IPS DF 4.7 (cell line): ENCODE measurements at regions not wholly inside any gene's neighbourhood (a gene's known extent, or its start where the extent isn't known, plus 50 kb on each side); places are given as distances from the start of the nearest gene placed in this dataset.

ENCODE experiments used
- DNase-seq: peaks from one replicate; pipeline ENCODE4 v3.0.0-alpha.2; 2013; ENCODE audit warnings: low spot score; ENCODE audit errors: extremely low read depth

DNA sequence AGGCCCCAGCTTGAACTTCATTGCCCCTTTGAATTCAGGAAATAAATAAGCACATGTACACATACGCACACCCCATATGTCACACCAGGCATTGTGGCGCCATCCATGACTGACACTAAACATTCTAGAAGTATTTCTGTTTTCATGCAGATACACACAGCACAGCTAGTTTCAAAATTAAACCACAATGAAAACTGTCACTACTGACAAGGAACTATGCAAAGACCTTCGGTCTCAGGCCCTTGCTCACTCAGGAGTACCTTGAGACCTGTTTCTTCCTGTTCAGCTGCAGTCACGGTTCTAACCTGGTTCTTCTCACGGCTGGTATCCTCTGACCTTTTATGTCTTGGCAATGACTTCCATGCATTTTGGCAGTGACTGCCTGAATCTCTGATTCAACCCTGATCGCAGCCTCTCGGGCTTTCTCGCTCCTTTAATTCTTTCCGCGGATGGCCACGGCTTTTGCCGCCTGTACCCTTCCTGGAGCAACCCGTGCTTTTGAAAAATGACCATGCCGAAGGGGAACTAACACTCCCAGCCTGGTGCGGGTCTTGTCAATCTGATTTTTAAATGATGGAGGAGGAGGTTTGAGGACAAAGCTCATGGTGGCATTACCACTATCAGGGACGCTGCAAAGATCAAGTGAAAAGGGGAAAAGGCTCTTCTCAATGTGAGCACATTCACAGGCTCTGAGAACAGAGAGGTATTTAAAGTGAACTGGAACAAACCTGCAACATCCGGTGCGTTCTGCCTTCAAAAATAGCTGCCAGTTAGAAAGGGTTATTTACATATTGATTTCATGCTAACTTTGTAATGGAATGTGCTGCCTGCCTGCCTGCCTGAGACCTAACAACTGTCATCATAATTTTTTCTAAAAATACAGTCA lies 384.6 kb downstream of the RRAGC start:
- DNase-seq = no peak

DNA sequence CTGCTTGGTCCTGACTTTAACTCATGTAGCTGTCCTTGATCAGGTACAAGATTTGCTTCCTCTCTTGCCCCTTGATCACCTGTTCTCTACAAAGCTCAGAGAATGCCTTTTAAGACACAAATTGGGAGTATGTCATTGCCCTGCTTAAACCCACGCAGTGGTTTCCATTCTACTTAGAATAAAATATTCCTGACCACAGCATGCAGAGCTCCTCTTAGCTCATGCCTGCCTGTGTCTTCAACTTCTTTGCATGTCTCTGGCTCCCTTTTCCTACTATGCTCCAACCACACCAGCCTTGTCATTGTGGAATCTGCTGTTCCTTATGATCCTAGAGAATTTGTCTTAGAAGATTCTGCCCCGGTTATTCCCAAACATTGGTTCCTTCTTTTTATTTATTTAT lies 393.1 kb downstream of the RRAGC start:
- DNase-seq = no peak

DNA sequence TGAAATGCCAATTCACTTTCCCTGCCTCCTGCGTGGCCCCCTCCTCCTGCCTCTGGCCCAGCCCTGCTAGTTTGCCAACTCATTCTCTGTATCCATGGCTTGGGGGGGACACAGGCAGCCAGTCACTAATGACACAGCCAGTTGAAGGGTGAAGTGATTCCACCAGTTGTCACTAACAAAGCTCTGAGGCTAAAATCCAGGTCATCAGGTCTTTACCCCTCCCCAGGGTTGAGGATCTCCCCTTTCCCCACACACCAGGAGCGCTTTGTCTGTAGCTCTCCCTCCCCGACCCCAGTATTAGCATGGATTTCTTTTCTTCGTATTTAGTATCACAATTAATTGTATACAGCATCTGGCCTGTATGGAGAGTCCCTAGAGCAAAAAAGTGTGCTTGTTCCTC lies 394.1 kb downstream of the RRAGC start:
- no peak for DNase-seq

DNA sequence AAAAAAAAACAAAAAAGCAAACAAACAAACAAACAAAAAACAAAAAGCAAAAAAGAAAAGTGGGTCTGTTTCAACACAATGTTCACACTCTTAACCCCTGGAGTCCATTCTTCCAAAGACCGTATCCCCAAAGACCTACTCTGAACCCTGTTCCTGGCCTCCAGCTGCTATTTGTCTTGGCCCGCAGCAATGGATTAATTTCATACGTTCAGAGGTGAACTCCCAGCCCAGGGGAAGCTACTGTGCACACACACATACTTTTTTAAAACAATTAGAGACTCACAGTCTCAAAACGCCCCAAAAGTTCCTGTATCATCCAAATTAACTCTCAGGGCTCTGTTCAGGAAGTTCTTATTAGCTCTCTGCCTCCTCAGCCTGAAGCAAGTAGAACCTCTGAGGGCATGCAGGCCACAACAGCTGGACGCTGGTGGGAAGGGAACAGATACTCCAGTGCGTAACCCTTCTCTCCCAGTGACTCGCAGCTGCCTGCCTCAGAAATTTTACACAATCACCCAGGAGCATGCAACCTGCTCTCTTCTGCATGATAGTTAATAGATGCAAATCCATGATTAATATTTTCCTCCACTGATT lies 395.4 kb downstream of the RRAGC start:
- no peak for DNase-seq

DNA sequence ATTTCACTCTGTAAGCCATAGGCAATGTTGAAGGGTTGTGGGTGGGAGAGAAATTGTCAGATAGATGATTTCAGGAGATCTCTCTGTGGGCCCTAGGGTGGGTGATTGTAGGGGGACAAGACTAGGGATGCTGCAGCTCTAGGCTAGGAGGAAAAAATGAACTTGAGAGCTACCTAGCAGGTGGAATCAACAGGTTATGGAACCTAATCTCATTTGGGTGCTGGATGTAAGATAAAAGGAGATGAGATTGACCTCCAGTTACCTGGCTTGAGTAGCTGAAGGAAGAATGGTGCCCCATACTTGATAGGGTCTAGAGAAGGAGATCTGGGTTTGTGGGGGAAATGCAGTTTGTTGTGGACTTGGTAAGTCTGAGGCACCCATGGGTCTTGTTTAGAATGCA lies 396.5 kb downstream of the RRAGC start:
- DNase-seq = no peak

DNA sequence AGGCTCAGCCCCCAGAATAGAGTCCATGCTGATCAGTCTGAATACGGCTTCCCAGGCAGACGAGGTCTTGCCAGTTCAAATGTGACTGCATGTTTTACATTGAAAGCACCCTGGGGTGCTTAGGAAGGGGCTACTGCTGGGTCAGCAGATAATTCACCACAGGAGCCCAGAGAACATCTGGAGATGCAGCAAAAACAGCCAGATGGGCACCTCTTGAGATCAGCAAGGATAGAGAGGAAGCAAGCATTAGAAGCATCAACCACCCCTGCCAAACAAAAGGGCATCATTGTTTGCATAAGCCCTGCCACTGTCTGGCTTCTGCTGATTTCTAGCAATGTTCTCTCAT lies 403.1 kb downstream of the RRAGC start:
- DNase-seq = no peak

DNA sequence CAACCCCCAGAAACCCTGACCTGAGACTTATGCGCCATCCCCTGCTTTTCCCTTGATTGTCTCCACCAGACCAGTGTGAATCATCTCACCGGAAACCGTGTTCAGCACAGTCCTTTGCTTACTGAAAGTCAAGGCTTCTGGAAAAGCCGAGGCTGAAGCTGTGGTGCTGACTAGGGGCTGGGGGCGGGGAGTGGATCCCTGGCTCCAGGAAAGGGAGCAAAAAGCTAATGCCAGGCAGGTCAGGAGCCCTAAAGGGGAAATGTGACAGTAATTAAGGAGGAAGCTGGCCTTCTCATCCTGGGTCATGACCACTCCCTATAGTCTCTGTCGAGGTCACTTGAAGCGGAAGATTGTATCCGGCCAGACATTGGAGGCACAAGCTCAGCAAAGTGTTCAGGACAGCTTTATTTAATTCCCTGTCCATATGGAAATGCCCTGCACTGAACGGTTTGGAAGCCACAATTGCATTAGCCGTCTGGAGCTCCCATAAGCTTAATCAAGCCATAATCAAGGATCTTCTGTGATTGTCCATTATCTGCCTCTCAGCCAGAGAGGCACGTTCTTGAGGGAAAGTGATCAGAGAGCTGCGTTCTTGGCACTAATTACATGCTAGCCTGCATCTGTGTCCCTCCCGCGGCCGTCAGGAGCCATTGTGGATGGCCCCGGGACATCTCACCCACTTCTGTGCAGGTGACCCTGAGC lies 403.6 kb downstream of the RRAGC start:
- DNase-seq = no peak

DNA sequence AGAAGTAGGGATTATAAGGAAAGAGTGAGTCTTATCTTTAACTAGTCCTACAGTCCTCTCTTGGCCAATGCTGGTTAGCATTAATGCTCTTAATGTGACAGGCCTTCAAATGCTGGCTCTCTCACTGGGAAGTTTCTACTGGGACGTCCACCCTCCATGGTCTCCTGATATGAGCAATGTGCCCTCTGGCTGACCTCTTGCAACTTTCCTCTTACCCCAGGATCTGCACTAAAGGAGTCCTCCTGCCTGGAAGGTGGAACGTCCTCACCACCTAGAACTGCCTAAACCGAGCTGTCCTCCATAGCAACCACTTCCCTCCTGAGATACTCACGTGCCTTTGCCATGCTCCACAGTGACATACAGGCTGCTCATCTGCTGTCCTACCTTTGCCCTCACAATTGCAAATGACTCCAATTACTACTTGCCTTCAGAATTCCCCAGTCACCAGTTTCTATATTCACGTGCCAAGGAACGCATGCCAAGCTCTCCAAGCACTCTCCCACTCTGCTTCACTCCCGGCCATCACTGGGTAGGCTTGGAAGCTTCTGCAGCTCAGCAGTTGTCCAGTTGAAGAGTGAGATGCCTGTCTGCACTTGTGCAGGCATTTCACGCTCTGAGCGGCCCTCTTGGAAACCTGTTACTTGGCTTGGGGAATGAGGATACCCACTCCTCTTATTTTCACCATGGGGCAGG lies 404.7 kb downstream of the RRAGC start:
- DNase-seq = no peak

DNA sequence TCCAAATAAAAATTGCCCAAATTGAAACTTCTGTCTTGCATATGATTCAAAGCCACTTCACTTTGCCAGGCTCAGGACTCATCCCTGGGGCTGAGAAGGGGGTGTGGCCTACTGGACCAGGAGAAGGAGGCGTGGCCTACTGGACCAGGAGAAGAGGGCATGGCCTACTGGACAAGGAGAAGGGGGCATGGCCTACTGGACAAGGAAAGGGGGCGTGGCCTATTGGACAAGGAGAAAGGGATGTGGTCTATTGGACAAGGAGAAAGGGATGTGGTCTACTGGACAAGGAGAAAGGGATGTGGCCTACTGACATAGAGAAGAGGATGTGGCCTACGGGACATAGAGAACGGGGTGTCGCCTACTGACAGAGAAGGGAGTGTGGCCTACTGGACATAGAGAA lies 405.3 kb downstream of the RRAGC start:
- DNase-seq = no peak

DNA sequence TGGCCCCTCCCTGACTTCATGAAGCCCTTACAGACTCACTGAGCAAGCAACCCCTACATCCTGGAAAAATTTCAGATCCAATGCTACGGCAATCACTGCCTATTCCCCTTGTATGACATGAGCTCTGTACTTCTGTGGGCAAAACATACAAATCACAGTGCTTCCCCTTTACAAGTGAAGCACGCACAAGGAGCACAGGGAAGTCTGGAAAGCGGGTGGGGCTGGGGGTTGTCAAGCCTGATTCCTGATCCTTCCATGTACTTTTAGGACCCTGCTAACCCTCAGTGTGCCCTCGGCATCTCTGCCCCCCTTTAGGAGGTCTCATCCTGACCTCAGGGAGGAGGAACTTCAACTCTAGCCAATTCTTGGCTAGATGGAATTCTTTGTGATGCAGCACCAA lies 405.7 kb upstream of the POU3F1 start:
- no peak for DNase-seq

DNA sequence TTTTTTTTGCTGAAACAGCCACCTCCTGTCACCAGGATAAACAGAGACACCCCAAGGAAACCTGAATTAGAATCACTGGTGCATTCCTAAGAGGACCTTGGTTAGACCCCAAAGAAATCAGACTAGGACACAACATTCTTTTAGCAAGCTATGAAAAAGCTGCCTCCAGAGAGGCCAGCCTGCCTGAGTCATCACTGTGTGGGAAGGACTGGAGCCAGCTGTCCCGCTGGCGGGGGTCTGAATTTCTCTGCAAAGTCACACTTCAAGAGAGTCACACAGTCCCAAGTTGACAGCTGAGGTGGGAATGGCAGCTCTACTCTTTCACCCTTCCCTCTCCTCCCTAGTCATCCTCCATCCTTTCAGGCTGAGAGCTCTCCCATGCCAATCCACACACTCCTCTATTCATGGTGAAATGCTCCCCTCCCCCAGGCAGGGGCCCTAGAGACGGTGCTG lies 405.0 kb upstream of the POU3F1 start:
- DNase-seq = no peak

DNA sequence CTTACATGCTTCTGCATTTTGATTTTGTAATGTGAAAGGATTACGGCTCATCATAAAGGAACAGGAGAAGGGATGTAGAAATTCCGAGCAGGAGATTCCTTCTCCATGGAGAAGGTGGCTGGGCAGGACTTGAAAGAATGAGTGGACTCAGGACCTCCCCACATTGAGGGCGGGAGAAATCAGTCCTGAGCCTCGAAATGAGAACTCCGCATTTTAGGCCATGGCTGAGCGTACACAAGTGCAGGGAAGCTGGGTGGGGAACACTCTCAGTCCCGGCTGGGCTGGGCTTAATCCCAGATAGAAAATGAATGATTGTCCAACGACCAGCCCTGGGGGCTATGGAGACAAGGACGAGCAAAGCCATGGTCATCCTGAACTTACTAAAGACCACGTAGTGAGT lies 402.3 kb upstream of the POU3F1 start:
- no peak for DNase-seq

DNA sequence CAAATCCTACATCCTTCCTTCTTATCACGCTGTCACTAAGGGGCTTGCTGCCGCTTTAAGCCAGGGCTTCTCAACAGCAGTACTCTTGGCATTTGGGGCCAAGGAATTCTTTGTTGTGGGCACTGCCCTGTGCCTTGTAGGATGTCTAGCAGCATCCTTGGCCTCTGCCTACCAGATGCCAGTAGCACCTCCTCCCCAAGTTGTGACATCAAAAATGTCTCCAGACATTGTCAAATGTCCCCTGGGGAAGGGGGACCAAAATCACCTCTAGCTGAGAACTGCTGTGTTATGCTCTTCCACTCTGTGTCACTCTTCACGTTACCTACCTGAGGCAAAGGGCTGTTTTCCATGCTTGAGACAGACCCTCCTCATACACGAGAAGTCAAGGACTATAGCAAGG lies 400.3 kb upstream of the POU3F1 start:
- DNase-seq = no peak

DNA sequence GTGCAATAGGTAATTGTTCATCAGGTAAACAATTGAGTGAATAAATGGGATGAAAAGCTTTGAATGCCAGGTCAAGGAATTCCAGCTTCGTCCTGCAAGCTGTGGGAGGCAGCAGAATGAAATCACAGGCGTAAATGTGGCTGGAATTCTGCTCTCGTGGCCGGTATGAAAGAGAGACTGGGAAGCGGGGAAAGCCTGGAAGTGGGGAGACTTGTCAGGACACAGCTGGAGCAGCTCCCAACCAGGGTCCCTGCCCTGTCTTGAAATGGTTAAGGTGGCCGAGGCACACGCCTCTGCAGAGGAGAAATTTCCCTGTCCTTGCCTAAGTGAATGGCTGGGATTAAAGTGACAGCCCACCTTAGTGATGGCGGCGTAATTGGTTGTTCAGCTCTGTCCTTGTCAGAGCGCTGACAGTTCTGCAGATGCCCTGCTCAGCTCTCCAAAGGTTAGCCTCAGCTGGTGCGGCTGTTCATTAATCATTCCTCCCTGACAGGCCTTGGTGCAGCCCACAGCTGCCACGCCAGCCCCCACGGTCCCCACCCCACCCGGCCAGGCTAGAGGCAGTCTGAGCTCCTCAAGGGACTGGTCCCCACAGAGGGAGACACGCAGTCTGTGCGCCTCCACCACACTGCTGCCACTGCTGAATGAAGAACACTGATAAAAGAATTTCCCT lies 398.3 kb upstream of the POU3F1 start:
- no peak for DNase-seq

DNA sequence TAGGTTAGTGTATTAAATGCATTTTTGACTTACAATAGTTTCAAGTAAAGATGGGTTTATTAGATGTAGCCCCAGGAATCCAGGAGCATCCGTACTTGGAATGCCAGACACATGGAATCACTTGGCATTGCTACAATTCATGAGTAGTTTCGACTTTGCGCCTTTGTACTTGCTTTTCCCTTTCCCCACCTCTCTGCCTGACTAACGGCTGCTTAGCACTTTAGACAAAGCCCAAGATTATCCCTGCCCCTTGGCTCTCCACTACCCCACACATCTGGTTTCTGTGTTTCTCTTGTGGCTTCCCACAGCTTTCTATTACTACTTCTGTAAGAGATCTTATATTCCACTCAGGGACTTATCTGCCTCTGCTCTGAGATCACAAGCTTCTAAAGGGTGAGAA lies 397.7 kb upstream of the POU3F1 start:
- no peak for DNase-seq

DNA sequence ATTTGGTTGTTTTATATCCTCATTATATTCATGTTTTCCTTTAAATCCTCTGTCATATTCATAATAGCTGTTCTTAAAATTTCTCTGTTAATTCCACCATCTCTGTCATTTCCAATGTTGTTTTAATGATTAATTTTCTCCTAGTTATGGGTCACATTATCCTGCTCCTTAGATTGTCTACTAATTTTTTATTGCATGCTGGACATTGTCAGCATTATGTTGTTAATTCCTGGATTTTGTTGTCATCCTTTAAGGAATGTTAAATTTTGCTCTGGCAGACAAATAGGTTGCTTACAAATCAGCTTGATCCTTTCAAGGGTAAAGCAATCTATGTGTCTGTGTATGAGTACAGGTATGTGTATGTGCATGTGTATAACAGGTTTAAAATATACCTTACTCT lies 393.8 kb upstream of the POU3F1 start:
- no peak for DNase-seq

DNA sequence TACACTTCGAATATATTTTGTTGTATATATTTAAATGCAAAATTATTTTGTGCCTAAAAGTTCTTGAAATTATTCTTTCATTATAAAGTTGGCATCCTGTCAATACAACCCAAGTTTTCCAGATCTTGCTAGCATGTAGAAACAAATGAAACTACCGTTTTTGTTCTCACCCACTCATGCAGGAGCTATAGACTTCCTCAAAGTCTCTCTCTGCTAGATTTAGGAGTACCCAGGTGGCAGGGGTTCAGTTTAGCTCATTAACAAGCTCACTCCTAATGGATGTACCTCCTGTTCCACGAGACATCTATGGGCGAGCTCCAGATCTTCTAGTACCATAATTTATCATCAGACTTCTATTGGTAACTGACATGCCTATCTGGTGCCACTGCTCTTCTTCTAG lies 390.2 kb upstream of the POU3F1 start:
- no peak for DNase-seq

DNA sequence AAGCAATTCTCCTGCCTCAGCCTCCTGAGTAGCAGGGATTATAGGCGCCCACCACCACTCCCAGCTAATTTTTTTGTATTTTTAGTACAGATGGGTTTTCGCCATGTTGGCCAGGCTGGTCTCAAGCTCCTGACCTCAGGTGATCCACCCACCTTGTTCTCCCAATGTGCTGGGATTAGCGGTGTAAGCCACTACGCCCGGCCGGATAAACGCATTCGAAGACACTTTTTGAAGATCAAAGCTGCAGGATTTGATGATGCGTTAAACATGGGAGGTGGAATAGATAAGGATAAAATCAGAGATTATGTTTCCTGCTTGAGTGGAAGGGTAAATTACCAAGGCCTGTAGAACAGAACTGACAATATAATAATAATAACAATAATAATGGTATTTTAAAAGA lies 389.4 kb upstream of the POU3F1 start:
- no peak for DNase-seq

DNA sequence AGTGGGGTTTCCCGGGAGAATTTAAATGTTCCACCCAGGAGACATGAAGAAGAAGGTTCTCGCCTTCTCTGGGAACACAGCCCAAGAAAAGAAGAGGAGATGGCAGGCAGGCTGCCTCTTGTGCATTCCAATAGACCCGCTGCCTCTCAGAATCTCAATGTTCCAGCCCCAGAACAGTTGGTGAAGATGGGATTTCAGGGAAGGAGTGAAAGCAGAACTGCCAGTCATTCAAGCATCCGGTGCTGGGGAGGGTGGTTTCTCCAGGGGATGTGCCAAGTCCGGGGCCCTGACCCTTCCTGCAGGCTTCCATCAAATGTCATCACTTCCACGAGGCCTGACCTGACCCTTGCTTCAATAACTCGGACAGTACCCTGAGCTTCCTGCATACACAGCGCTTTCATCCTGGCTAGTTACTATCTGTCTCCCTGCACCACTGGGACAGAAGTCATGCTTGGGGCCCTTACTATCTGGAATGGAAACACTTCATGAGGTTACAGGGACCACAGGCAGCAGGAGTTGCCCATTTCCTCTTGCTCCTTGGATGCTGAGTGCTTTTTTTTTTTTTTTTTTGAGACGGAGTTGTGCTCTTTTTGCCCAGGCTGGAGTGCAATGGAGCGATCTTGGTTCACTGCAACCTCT lies 386.6 kb upstream of the POU3F1 start:
- DNase-seq = no peak

DNA sequence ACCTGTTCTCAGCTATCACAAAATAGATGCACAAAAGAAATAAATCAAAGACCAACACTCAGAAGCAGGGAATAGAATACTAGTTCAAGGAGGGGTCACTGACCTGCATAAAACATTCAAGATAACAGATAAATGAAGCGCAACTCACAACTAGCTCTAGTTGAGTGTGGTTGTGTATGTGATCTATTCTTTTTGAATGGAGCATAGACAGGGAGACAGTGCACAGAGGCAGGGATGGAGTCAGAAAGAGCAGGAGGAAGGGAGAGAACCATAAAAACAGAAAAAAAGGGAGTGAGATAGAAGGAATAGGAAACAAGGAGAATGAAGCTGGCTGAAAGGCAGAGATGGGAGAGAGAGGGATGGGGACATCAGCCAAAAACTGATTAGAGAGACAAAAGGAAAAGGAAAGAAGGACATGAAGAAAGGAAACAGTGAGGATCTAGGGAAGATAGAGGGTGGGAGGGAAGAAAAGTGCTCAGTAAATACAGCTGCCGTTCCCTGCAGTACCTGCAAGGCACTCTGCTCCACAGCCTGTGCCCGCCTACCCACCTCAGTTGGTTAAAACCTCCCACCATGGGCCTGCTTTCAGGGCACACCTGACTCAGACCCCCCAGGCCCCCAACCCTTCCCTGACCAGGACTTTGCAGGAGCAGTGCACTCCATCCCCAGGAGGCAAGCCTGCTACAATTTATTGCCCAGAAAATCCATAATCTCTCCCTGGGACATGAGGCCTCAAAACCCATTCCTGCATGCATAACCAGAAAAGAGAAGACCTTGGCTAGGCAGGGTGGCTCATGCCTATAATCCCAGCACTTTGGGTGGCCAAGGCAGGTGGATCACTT lies 385.2 kb upstream of the POU3F1 start:
- no peak for DNase-seq
